ENCODE measurements at regions not wholly inside any gene's neighbourhood (a gene's known extent, or its start where the extent isn't known, plus 50 kb on each side); places are given as distances from the start of the nearest gene placed in this dataset.
A peak's percentile ranks its signal among the peaks of the same experiment; 100 is the strongest.

GRCh38 chr4:29948858-29949257, 771.3 kb upstream of the PCDH7 start:
- no peaks in the 10 kb centered on the region for H3K36me3 ChIP-seq (ENCODE audit: control insufficient read depth, insufficient read depth, low read length)
- no peaks in the 10 kb centered on the region for H3K27me3 ChIP-seq (ENCODE audit: control insufficient read depth, insufficient read depth, low read length)
- no peak for DNase-seq (ENCODE audit: low read depth)

GRCh38 chr4:29966386-29966785, 753.8 kb upstream of the PCDH7 start:
- no peak for TF ChIP-seq CTCF (IDR thresholded peaks at IDR 0.05; ENCODE audit: insufficient read depth, low read length, poor library complexity, severe bottlenecking)
- no peak for DNase-seq (ENCODE audit: low read depth)
- Histone ChIP-seq H3K4me3 (ENCODE audit: low read depth, low read length) (no peak overlapping the region), H3K27me3 (ENCODE audit: control insufficient read depth, insufficient read depth, low read length) (no peaks in the 10 kb centered on the region), H3K36me3 (ENCODE audit: control insufficient read depth, insufficient read depth, low read length) (no peaks in the 10 kb centered on the region)

More at GRCh38 chr4:29948858-29949257, 771.3 kb upstream of the PCDH7 start:
- no peak for TF ChIP-seq CTCF (IDR thresholded peaks at IDR 0.05; ENCODE audit: insufficient read depth, low read length, poor library complexity, severe bottlenecking)
- H3K4me3 ChIP-seq (ENCODE audit: low read depth, low read length), result no peak overlapping the region

- peak; percentile 19 for TF ChIP-seq CTCF (IDR thresholded peaks at IDR 0.05; ENCODE audit: insufficient read depth, low read length, poor library complexity, severe bottlenecking)
These were observed 749.5 kb upstream of the PCDH7 start for GRCh38 chr4:29970626-29971025.

GRCh38 chr4:29972121-29972520, 748.0 kb upstream of the PCDH7 start:
- TF ChIP-seq CTCF (IDR thresholded peaks at IDR 0.05; ENCODE audit: insufficient read depth, low read length, poor library complexity, severe bottlenecking), result no peak
- Histone ChIP-seq H3K36me3 (ENCODE audit: control insufficient read depth, insufficient read depth, low read length) (no peaks in the 10 kb centered on the region), H3K27me3 (ENCODE audit: control insufficient read depth, insufficient read depth, low read length) (no peaks in the 10 kb centered on the region), H3K4me3 (ENCODE audit: low read depth, low read length) (no peak overlapping the region)
- no peak for DNase-seq (ENCODE audit: low read depth)

More at GRCh38 chr4:29970626-29971025, 749.5 kb upstream of the PCDH7 start:
- Histone ChIP-seq H3K4me3 (ENCODE audit: low read depth, low read length) (no peak overlapping the region), H3K27me3 (ENCODE audit: control insufficient read depth, insufficient read depth, low read length) (no peaks in the 10 kb centered on the region), H3K36me3 (ENCODE audit: control insufficient read depth, insufficient read depth, low read length) (no peaks in the 10 kb centered on the region)
- no peak for DNase-seq (ENCODE audit: low read depth)

GRCh38 chr4:29983890-29984289, 736.3 kb upstream of the PCDH7 start:
- no peak for DNase-seq (ENCODE audit: low read depth)
- H3K4me3 ChIP-seq (ENCODE audit: low read depth, low read length), result no peak overlapping the region

More at GRCh38 chr4:29983890-29984289, 736.3 kb upstream of the PCDH7 start:
- Histone ChIP-seq H3K36me3 (ENCODE audit: control insufficient read depth, insufficient read depth, low read length) (no peaks in the 10 kb centered on the region), H3K27me3 (ENCODE audit: control insufficient read depth, insufficient read depth, low read length) (no peaks in the 10 kb centered on the region)
- no peak for TF ChIP-seq CTCF (IDR thresholded peaks at IDR 0.05; ENCODE audit: insufficient read depth, low read length, poor library complexity, severe bottlenecking)
